Left lung (tissue), 4 donors: ENCODE measurements at regions not wholly inside any gene's neighbourhood (a gene's known extent, or its start where the extent isn't known, plus 50 kb on each side); places are given as distances from the start of the nearest gene placed in this dataset.

ENCODE experiments used
- ATAC-seq: fragments of 200-7000 bp; cut with Tn5 transposase; one replicate; pipeline ENCODE4 v1.9.1; 2020; ENCODE audit warnings: moderate library complexity
- DNase-seq, 4 donors: peaks; one replicate each; pipeline ENCODE4 v3.0.0-alpha.2; 2013 to 2020
- H3K27ac ChIP-seq, 2 donors: fragments of 200-600 bp; sonication (generic) in 1 of 2; one replicate each; pipeline versions ENCODE4 v1.5.0 to v1.8.0; 2020 to 2021
- H3K27me3 ChIP-seq, 2 donors: fragments of 200-600 bp; sonication (generic) in 1 of 2; one replicate each; pipeline versions ENCODE4 v1.5.0 to v1.8.0; 2020 to 2021
- H3K36me3 ChIP-seq, 2 donors: fragments of 200-600 bp; sonication (generic) in 1 of 2; one replicate each; pipeline versions ENCODE4 v1.5.0 to v1.8.0; 2020 to 2021
- H3K4me1 ChIP-seq, 2 donors: fragments of 200-600 bp; one replicate each; pipeline ENCODE4 v1.8.0; 2021
- H3K4me3 ChIP-seq, 2 donors: fragments of 200-600 bp; sonication (generic) in 1 of 2; one replicate each; pipeline versions ENCODE4 v1.5.0 to v1.8.0; 2020 to 2021; ENCODE audit warnings: mild to moderate bottlenecking in 1 of 2
- H3K9me3 ChIP-seq, 2 donors: fragments of 200-600 bp; sonication (generic) in 1 of 2; one replicate each; pipeline versions ENCODE4 v1.5.0 to v1.8.0; 2020 to 2021
- CTCF ChIP-seq, 2 donors: fragments of 200-600 bp; sonication (generic) in 1 of 2; IDR thresholded peaks; one replicate each; pipeline versions ENCODE4 v1.5.0 to v1.8.0; 2021; ENCODE audit warnings: antibody characterized with exemption in 2 of 2
- intact Hi-C, 2 donors: fragments of 100-400 bp; cut with DNase I; formaldehyde crosslinking; loops; one replicate each; pipeline versions ENCODE4 v1.11.2 to v1.14.2; 2022
- donor health status: DM: no; HTN: yes; CAD: no.
- donor health status: DM: no; HTN: no; CAD: no.

DNA sequence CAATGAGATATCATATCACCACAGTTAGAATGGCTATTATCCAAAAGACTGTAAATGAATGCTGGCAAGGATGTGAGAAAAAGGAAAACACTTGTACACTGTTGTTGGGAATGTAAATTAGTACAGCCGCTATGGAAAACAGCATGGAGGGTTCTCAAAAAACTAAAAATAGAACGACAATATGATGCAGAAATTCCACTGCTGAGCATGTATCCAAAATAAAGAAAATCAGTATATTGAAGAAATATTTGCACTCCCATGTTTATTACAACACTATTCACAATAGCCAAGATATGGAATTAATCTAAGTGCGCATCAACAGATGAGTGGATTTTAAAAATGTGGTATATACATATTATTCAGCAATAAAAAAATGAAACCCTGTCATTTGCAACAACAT, 898.9 kb upstream of the MAN1A1 start:
- H3K36me3 ChIP-seq, result no peaks in the 10 kb centered on the region
- intact Hi-C loops, result no loop called here
- no peak for DNase-seq
- H3K4me1 ChIP-seq, result no peaks in the 10 kb centered on the region
- no peak for ATAC-seq
- H3K27ac ChIP-seq, result no peak overlapping the region
- no peaks in the 10 kb centered on the region for H3K27me3 ChIP-seq
- H3K4me3 ChIP-seq, result no peak overlapping the region
- H3K9me3 ChIP-seq, result peaks cover 0 to 22% of the 10 kb centered on the region in 2 donors
- TF ChIP-seq CTCF (IDR thresholded peaks at IDR 0.05), result no peak

DNA sequence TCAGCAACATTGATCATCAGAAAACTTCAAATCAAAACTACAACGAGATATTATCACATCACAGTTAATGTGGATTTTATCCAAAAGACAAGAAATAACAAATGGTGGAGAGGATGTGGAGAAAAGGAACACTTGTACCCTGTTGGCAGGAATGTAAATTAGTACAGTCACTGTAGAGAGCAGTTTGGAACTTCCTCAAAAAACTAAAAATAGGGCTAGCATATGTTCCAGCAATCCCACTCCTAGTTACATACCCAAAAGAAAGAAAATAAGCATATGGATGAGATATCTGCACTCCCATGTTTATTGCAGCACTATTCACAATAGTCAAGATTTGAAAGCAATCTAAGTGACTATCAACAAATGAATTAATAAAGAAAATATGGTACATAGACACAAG, 887.7 kb upstream of the MAN1A1 start:
- no peak for ATAC-seq
- DNase-seq, result no peak
- Histone ChIP-seq H3K27ac (no peak overlapping the region), H3K4me1 (no peaks in the 10 kb centered on the region), H3K9me3 (peaks cover 0 to 40% of the 10 kb centered on the region in 2 donors), H3K36me3 (no peaks in the 10 kb centered on the region), H3K4me3 (no peak overlapping the region), H3K27me3 (no peaks in the 10 kb centered on the region)
- no peak for TF ChIP-seq CTCF (IDR thresholded peaks at IDR 0.05)
- intact Hi-C loops, result no loop called here

DNA sequence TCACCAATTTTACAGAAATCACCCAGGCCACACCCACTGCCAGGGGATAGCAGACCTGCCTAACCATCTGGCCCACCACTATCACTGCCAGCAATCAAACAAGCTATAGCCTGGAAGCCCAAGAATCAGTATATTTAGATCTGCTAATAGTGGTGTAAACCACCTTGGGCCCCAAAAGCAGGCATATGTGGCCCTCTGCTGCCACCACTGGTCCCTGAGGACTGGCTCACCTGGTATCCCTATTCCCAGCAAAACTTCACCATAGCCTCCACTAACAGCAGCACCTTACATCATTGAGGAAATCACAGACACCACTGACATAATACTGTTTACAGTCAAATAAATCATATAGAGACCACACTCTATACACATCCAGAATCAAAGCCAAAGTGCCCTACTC, 880.4 kb upstream of the MAN1A1 start:
- H3K4me1 ChIP-seq, result no peaks in the 10 kb centered on the region
- DNase-seq, result no peak
- no peaks in the 10 kb centered on the region for H3K36me3 ChIP-seq
- no peak for ATAC-seq
- no peak for TF ChIP-seq CTCF (IDR thresholded peaks at IDR 0.05)
- no peak overlapping the region for H3K27ac ChIP-seq
- H3K4me3 ChIP-seq, result no peak overlapping the region
- no peaks in the 10 kb centered on the region for H3K27me3 ChIP-seq
- H3K9me3 ChIP-seq, result peaks cover 0 to 23% of the 10 kb centered on the region in 2 donors
- intact Hi-C loops, result no loop called here

DNA sequence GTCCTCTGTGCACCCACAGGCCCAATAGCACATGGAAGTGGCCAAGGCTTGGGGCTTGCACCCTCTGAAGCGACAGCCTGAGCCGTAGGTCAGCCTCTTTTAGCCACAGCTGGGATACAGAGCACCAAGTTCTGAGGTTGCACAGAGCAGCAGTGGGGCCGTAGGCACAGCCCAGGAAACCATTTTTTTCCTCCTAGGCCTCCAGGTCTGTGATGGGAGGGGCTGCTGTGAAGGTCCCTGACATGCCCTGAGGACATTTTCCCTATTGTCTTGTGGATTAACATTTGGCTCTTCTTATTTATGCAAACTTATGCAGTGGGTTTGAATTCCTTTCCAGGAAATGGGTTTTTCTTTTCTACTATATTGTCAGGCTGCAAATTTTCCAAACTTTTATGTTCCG, 878.7 kb upstream of the MAN1A1 start:
- Histone ChIP-seq H3K4me1 (no peaks in the 10 kb centered on the region), H3K27me3 (no peaks in the 10 kb centered on the region), H3K4me3 (no peak overlapping the region), H3K27ac (no peak overlapping the region), H3K9me3 (peaks cover 0 to 6% of the 10 kb centered on the region in 2 donors), H3K36me3 (no peaks in the 10 kb centered on the region)
- intact Hi-C loops, result no loop called here
- no peak for TF ChIP-seq CTCF (IDR thresholded peaks at IDR 0.05)
- ATAC-seq, result no peak
- no peak for DNase-seq

- no peak for DNase-seq
- no peak overlapping the region for H3K27ac ChIP-seq
- H3K36me3 ChIP-seq, result no peaks in the 10 kb centered on the region
- H3K9me3 ChIP-seq, result no peaks in the 10 kb centered on the region
- no peak for ATAC-seq
- no peak for TF ChIP-seq CTCF (IDR thresholded peaks at IDR 0.05)
- H3K27me3 ChIP-seq, result no peaks in the 10 kb centered on the region
- intact Hi-C loops, result no loop called here
- H3K4me1 ChIP-seq, result peaks cover 0 to 1% of the 10 kb centered on the region in 2 donors
- no peak overlapping the region for H3K4me3 ChIP-seq
These were observed 869.8 kb upstream of the MAN1A1 start for GRCh38 chr6:120219339-120219738.
